K562 (cell line): ENCODE measurements at regions not wholly inside any gene's neighbourhood (a gene's known extent, or its start where the extent isn't known, plus 50 kb on each side); places are given as distances from the start of the nearest gene placed in this dataset.

Source experiments
- CTCF ChIP-seq, 3 experiments: IDR thresholded peaks in 2 of 3; conservative IDR thresholded peaks in 1 of 3; 2 replicates each; pipeline ENCODE4 v1.5.1; 2011 to 2012; ENCODE audit warnings: low read length in 3 of 3, mild to moderate bottlenecking in 3 of 3, control low read depth in 2 of 3, improper control_type of control experiment in 1 of 3, inconsistent platforms in 1 of 3, low read depth in 1 of 3, mixed read lengths in 1 of 3, moderate library complexity in 1 of 3; ENCODE audit not compliant: insufficient read depth in 2 of 3
- FOSL1 ChIP-seq: fragments of 200-800 bp; sonication (Bioruptor generic); conservative IDR thresholded peaks from 2 replicates; pipeline ENCODE4 v1.6.1; 2016; ENCODE audit warnings: missing genetic modification characterization, missing compliant biosample characterization
- FOXA1 ChIP-seq: fragments of 450-650 bp; IDR thresholded peaks from 2 replicates; pipeline ENCODE4 v1.6.1; 2016; ENCODE audit warnings: mild to moderate bottlenecking, borderline replicate concordance
- PHTF2 ChIP-seq: fragments of 250-450 bp; sonication (Bioruptor Pico); IDR thresholded peaks from 2 replicates; pipeline ENCODE4 v1.5.0; 2021; ENCODE audit warnings: mild to moderate bottlenecking
- RBM15 ChIP-seq: fragments of 200-400 bp; formaldehyde crosslinking; IDR thresholded peaks from 2 replicates; pipeline ENCODE4 v1.6.1; 2018; ENCODE audit warnings: mild to moderate bottlenecking, low read length, moderate library complexity; ENCODE audit not compliant: insufficient read depth
- RBM34 ChIP-seq: fragments of 200-400 bp; formaldehyde crosslinking; IDR thresholded peaks from 2 replicates; pipeline ENCODE4 v1.6.1; 2018; ENCODE audit warnings: low read length, borderline replicate concordance; ENCODE audit not compliant: insufficient read depth
- YY1 ChIP-seq, 3 experiments: IDR thresholded peaks; 2 replicates each; pipeline ENCODE4 v1.6.1; 2011; ENCODE audit warnings: low read length in 2 of 3, mild to moderate bottlenecking in 2 of 3, moderate library complexity in 2 of 3, borderline replicate concordance in 1 of 3, control low read depth in 1 of 3, low read depth in 1 of 3; ENCODE audit not compliant: insufficient read depth in 3 of 3, insufficient replicate concordance in 2 of 3, control insufficient read depth in 1 of 3, insufficient read length in 1 of 3; ENCODE audit errors: extremely low read depth in 1 of 3
- TF ChIP-seq, protein P1 (sequence below): sonication (generic); formaldehyde crosslinking; IDR thresholded peaks from 2 replicates; pipeline ENCODE4 v1.9.0; 2022; ENCODE audit warnings: mild to moderate bottlenecking, missing genetic modification reagents
- TF ChIP-seq, protein P2 (sequence below): fragments of 250-450 bp; sonication (Bioruptor Pico); IDR thresholded peaks from 2 replicates; pipeline ENCODE4 v1.5.0; 2020; ENCODE audit warnings: mild to moderate bottlenecking
- TF ChIP-seq, protein P3 (sequence below): sonication (generic); formaldehyde crosslinking; IDR thresholded peaks from 2 replicates; pipeline ENCODE4 v1.8.0; 2022; ENCODE audit warnings: mild to moderate bottlenecking, low read depth, missing genetic modification reagents
- TF ChIP-seq, protein P4 (sequence below): fragments of 450-650 bp; IDR thresholded peaks from 2 replicates; pipeline ENCODE4 v1.7.1; 2018; ENCODE audit warnings: mild to moderate bottlenecking, low read depth; ENCODE audit not compliant: partially characterized antibody

GRCh38 chr6:87808005-87808757 is 106.1 kb upstream of the AKIRIN2 start:
- TF ChIP-seq, protein P1, sequence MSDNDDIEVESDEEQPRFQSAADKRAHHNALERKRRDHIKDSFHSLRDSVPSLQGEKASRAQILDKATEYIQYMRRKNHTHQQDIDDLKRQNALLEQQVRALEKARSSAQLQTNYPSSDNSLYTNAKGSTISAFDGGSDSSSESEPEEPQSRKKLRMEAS (CRISPR knock-in tag) = no peak
- TF ChIP-seq FOSL1 (tag) (no peak), CTCF (IDR thresholded peaks at IDR 0.05 in 2 of 3, conservative IDR thresholded peaks at IDR 0.05 in 1 of 3; ENCODE audit: insufficient read depth in 2 of 3, low read depth in 1 of 3, low read length in 3 of 3) (no peak), RBM34 (no peak), PHTF2 (CRISPR knock-in tag) (no peak), RBM15 (no peak), YY1 (IDR thresholded peaks at IDR 0.05; ENCODE audit: borderline replicate concordance in 1 of 3, control insufficient read depth in 1 of 3, extremely low read depth in 1 of 3, insufficient read depth in 3 of 3, insufficient read length in 1 of 3, insufficient replicate concordance in 2 of 3, low read depth in 1 of 3, low read length in 2 of 3) (no peak), FOXA1 (no peak)
- TF ChIP-seq, protein P2, sequence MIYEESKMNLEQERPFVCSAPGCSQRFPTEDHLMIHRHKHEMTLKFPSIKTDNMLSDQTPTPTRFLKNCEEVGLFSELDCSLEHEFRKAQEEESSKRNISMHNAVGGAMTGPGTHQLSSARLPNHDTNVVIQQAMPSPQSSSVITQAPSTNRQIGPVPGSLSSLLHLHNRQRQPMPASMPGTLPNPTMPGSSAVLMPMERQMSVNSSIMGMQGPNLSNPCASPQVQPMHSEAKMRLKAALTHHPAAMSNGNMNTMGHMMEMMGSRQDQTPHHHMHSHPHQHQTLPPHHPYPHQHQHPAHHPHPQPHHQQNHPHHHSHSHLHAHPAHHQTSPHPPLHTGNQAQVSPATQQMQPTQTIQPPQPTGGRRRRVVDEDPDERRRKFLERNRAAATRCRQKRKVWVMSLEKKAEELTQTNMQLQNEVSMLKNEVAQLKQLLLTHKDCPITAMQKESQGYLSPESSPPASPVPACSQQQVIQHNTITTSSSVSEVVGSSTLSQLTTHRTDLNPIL = no peak
- TF ChIP-seq, protein P3, sequence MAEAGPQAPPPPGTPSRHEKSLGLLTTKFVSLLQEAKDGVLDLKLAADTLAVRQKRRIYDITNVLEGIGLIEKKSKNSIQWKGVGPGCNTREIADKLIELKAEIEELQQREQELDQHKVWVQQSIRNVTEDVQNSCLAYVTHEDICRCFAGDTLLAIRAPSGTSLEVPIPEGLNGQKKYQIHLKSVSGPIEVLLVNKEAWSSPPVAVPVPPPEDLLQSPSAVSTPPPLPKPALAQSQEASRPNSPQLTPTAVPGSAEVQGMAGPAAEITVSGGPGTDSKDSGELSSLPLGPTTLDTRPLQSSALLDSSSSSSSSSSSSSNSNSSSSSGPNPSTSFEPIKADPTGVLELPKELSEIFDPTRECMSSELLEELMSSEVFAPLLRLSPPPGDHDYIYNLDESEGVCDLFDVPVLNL (CRISPR knock-in tag) = no peak
- TF ChIP-seq, protein P4, sequence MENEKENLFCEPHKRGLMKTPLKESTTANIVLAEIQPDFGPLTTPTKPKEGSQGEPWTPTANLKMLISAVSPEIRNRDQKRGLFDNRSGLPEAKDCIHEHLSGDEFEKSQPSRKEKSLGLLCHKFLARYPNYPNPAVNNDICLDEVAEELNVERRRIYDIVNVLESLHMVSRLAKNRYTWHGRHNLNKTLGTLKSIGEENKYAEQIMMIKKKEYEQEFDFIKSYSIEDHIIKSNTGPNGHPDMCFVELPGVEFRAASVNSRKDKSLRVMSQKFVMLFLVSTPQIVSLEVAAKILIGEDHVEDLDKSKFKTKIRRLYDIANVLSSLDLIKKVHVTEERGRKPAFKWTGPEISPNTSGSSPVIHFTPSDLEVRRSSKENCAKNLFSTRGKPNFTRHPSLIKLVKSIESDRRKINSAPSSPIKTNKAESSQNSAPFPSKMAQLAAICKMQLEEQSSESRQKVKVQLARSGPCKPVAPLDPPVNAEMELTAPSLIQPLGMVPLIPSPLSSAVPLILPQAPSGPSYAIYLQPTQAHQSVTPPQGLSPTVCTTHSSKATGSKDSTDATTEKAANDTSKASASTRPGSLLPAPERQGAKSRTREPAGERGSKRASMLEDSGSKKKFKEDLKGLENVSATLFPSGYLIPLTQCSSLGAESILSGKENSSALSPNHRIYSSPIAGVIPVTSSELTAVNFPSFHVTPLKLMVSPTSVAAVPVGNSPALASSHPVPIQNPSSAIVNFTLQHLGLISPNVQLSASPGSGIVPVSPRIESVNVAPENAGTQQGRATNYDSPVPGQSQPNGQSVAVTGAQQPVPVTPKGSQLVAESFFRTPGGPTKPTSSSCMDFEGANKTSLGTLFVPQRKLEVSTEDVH = no peak
